Stomach (tissue), 4 donors: ENCODE measurements at regions not wholly inside any gene's neighbourhood (a gene's known extent, or its start where the extent isn't known, plus 50 kb on each side); places are given as distances from the start of the nearest gene placed in this dataset.

ENCODE experiments used
- POLR2A ChIP-seq, 4 donors: fragments of 450-650 bp; IDR thresholded peaks; one replicate each; pipeline ENCODE4 v1.6.1; 2016; ENCODE audit warnings: antibody characterized with exemption in 4 of 4, control low read depth in 2 of 4, mild to moderate bottlenecking in 1 of 4, moderate library complexity in 1 of 4
- TF ChIP-seq, protein P1 (sequence below), 7 experiments: fragments of 450-650 bp in 4 of 7; fragments of 200-600 bp in 3 of 7; sonication (generic) in 3 of 7; IDR thresholded peaks; one replicate each; pipeline ENCODE4 v1.5.1; 2016 to 2019; ENCODE audit warnings: antibody characterized with exemption in 7 of 7, control low read depth in 2 of 7, mild to moderate bottlenecking in 1 of 7

GRCh38 chr3:170636400-170636973 lies 50.6 kb upstream of the SLC7A14 start:
- no peak for TF ChIP-seq POLR2A (IDR thresholded peaks at IDR 0.05)
- TF ChIP-seq, protein P1, sequence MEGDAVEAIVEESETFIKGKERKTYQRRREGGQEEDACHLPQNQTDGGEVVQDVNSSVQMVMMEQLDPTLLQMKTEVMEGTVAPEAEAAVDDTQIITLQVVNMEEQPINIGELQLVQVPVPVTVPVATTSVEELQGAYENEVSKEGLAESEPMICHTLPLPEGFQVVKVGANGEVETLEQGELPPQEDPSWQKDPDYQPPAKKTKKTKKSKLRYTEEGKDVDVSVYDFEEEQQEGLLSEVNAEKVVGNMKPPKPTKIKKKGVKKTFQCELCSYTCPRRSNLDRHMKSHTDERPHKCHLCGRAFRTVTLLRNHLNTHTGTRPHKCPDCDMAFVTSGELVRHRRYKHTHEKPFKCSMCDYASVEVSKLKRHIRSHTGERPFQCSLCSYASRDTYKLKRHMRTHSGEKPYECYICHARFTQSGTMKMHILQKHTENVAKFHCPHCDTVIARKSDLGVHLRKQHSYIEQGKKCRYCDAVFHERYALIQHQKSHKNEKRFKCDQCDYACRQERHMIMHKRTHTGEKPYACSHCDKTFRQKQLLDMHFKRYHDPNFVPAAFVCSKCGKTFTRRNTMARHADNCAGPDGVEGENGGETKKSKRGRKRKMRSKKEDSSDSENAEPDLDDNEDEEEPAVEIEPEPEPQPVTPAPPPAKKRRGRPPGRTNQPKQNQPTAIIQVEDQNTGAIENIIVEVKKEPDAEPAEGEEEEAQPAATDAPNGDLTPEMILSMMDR (IDR thresholded peaks at IDR 0.05) = no peak
